GM10266 (cell line): ENCODE measurements at regions not wholly inside any gene's neighbourhood (a gene's known extent, or its start where the extent isn't known, plus 50 kb on each side); places are given as distances from the start of the nearest gene placed in this dataset.

Experiments used
- DNase-seq: peaks from one replicate; pipeline ENCODE4 v3.0.0; 2012; ENCODE audit errors: extremely low spot score
- TF ChIP-seq, protein P1 (sequence below): IDR thresholded peaks from 2 replicates; pipeline ENCODE4 v1.5.1; 2012; ENCODE audit warnings: mild to moderate bottlenecking, low read depth; ENCODE audit not compliant: control insufficient read depth, insufficient read depth; ENCODE audit errors: missing control alignments

DNA sequence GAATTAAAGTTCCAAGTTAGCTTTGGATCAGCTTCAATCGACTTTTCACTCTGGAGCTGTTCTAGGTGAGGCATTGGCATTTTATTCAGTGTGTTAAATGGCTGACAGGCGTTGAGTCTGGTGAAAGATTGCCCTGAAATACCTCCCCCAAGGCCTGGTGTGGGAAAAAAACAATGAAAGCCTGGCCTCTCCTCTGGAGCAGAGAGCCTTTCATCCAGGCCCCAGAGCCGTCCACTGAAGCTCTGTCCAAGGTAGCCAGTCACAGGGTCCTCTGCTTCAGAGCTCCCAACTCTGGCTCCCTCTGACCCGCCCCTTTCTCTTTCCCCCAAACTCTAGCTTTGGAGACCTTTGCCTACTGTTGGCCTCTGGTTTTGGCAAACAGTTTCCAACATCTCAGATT, 123.6 kb upstream of the CRHR1 start:
- no peak for DNase-seq
- TF ChIP-seq, protein P1, sequence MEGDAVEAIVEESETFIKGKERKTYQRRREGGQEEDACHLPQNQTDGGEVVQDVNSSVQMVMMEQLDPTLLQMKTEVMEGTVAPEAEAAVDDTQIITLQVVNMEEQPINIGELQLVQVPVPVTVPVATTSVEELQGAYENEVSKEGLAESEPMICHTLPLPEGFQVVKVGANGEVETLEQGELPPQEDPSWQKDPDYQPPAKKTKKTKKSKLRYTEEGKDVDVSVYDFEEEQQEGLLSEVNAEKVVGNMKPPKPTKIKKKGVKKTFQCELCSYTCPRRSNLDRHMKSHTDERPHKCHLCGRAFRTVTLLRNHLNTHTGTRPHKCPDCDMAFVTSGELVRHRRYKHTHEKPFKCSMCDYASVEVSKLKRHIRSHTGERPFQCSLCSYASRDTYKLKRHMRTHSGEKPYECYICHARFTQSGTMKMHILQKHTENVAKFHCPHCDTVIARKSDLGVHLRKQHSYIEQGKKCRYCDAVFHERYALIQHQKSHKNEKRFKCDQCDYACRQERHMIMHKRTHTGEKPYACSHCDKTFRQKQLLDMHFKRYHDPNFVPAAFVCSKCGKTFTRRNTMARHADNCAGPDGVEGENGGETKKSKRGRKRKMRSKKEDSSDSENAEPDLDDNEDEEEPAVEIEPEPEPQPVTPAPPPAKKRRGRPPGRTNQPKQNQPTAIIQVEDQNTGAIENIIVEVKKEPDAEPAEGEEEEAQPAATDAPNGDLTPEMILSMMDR = no peak

DNA sequence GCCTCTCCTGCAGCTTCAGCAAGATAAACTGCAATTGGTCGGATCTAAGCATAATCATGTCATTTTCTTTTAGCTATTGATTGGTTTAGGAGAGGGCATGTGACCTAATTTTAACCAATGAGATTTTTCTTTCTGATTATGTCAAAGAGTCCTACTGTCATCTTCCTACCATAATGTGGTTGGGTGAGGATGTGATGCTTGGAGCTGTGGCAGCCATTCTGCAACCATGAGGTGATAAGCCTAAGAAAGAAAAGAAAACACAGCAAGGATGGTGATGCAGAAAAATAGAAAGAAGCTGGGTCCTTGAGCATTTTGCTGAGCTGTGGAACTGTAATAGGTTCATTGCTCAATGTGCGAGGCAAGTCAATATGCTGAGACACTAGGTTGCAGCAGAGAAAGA, 121.7 kb upstream of the CRHR1 start:
- no peak for DNase-seq
- TF ChIP-seq, protein P1 = no peak

DNA sequence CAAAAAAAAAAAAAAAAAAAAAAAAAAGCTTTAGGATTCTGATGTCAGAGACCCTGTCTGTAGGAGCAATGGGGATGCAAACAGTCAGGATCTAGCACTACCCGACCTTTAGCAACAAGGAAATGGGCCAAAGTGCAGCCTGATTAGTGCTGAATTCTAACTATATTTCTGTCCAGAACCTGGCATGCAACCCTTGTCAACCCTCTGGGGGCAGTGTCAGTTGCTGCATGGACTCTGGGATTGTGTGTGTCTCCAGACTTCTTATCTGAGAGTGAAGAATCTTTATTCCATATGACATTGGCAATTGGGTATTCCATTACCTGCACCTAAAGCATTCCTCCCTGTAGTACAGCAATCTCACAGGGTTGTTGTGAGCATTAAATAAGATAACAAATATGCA, 120.3 kb upstream of the CRHR1 start:
- TF ChIP-seq, protein P1 = no peak
- DNase-seq = no peak

DNA sequence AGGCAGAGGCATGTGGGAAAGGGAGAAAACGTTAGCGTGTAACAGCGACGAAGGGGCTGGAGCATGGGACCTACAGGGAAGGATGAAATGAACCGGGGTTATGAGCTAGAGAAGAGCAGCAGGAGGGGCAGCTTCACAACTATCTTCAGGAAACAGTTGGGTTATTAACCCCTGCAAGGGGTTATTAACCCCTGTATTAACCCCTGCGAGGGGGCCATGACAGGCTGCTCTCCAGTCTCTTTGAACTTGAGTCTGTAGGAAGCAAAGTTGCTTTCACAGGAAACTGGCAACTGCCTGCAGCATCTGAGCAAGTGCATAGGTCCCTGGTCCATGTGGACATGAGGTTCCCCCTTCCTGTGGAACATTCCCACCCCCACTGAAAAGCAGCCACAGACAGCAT, 119.2 kb upstream of the CRHR1 start:
- no peak for DNase-seq
- TF ChIP-seq, protein P1 = no peak

DNA sequence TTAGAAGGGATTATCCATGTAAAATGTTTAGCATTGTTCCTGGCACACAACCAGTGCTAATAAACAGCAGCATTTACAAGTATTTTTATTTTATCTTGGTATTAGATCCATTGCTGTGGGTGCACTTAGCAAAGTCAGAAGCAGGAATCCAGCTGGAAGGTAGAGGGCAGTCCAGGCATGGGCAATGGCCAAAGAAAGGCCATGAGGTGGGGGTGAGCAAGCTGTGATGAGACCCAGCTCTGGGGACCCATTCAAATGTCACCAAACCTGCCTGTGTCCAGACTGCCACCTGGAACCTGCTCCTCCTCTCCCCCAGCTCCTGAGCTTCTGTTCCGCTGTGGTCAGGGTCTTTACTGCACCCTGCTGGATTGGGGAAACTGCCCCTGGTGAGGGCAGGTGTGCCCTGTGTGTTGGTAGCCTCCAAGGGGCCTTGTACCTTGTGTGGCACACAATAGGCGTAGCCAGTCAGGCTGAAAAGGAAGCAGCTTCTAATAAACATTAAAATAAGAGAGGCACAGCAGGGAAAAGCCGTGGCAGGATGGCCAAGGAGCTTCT, 118.0 kb upstream of the CRHR1 start:
- DNase-seq = no peak
- TF ChIP-seq, protein P1 = no peak

DNA sequence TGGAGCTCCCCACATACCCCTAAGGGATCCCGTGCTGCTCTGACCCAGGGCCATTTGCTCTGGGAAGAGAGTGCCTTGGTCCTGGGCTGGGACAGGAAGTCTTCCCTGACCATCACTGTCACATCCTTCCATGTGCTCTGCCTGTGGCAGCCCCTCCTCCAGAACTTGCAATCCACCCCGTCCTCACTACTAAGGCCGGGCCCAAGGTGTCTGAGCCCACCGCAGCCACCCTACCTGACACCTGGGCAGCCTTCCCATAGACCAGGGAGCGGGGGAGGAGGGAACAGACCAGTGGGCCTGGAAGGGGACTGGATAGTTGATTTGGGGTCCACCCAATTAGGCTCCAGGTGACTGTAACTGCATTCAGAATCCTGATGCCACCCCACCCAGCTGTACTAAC, 117.5 kb upstream of the CRHR1 start:
- no peak for DNase-seq
- TF ChIP-seq, protein P1 = no peak

DNA sequence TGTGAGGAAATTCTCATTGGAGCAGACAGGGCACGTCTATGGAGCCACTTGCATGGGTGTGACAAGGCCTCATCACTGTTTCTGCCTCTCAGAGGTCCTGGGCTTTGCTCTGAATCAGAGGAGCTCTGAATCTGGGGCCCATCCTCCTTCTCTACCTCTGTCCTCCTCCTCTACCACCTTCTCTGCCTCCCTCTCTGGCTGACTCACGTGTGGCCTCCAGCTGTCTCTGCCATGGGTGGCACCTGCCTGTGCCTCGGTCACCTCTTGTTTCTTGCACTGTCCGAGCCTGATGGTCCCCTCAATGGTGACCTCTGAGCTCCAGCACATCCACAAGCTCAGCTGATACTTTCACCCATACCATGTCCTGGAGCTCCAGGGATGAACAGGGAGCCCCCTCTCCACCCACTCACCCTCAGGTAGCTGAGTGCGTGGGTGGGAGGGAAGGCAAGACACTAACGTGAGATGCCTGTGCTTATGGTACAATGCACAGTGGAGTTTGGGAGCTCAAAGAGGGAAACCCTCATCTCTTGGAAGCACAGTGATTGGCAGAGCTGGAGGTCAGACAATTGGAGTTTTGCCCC, 116.4 kb upstream of the CRHR1 start:
- DNase-seq = no peak
- TF ChIP-seq, protein P1 = no peak
